HEK293 (cell line): ENCODE measurements at regions not wholly inside any gene's neighbourhood (a gene's known extent, or its start where the extent isn't known, plus 50 kb on each side); places are given as distances from the start of the nearest gene placed in this dataset.

ENCODE experiments used
- CTCF ChIA-PET: fragments of 350-600 bp; formaldehyde crosslinking; extraction: SDS; loops from one replicate; lab custom pipeline; 2021; ENCODE audit warnings: antibody characterized with exemption; lab: Yijun Ruan, JAX
- POLR2A ChIA-PET: fragments of 300-600 bp; formaldehyde crosslinking; extraction: SDS; loops from one replicate; lab custom pipeline; 2020; ENCODE audit warnings: antibody characterized with exemption, inconsistent platforms; lab: Yijun Ruan, JAX
- H3K27ac ChIP-seq: fragments of 200-500 bp; sonication (Bioruptor generic); 2 replicates; pipeline ENCODE4 v1.5.1; 2014; ENCODE audit warnings: low read depth, low read length, control low read depth, inconsistent platforms; ENCODE audit errors: extremely low read depth
- H3K36me3 ChIP-seq, 2 experiments: fragments of 200-500 bp in 1 of 2; sonication (Bioruptor generic) in 1 of 2; 1 replicate in 1 of 2; 2 replicates in 1 of 2; pipeline ENCODE4 v1.5.1; 2014 to 2017; ENCODE audit warnings: inconsistent platforms in 2 of 2, low read length in 2 of 2; ENCODE audit not compliant: control insufficient read depth in 2 of 2, insufficient read depth in 1 of 2
- H3K4me1 ChIP-seq: fragments of 200-500 bp; sonication (Bioruptor generic); 2 replicates; pipeline ENCODE4 v1.5.1; 2014; ENCODE audit warnings: mild to moderate bottlenecking, low read length, inconsistent platforms; ENCODE audit not compliant: control insufficient read depth, insufficient read depth
- H3K4me3 ChIP-seq: 2 replicates; pipeline ENCODE4 v1.5.1; 2011; ENCODE audit warnings: low read depth, mild to moderate bottlenecking, control low read depth, low read length, moderate library complexity
- H3K9me3 ChIP-seq: fragments of 200-500 bp; sonication (Bioruptor generic); 2 replicates; pipeline ENCODE4 v1.5.1; 2014; ENCODE audit warnings: low read depth, low read length, inconsistent platforms; ENCODE audit not compliant: control insufficient read depth, insufficient read depth
- KLF10 ChIP-seq: fragments of 450-650 bp; IDR thresholded peaks from 2 replicates; pipeline ENCODE4 v1.5.1; 2018; ENCODE audit warnings: missing biosample characterization, mild to moderate bottlenecking, missing genetic modification characterization
- TCF7L2 ChIP-seq: IDR thresholded peaks from 2 replicates; pipeline ENCODE4 v1.6.1; 2011; ENCODE audit warnings: low read depth, mild to moderate bottlenecking, inconsistent platforms, low read length, moderate library complexity, borderline replicate concordance
- ZFP37 ChIP-seq: fragments of 450-650 bp; formaldehyde crosslinking; IDR thresholded peaks from 2 replicates; pipeline ENCODE4 v1.5.1; 2016; ENCODE audit warnings: missing biosample characterization, missing genetic modification characterization
- ZNF112 ChIP-seq: fragments of 450-650 bp; formaldehyde crosslinking; IDR thresholded peaks from 2 replicates; pipeline ENCODE4 v1.5.0; 2017; ENCODE audit warnings: missing biosample characterization, missing genetic modification characterization
- ZNF169 ChIP-seq: fragments of 450-650 bp; formaldehyde crosslinking; IDR thresholded peaks from 2 replicates; pipeline ENCODE4 v1.5.1; 2016; ENCODE audit warnings: missing biosample characterization, missing genetic modification characterization
- ZNF214 ChIP-seq: fragments of 450-650 bp; formaldehyde crosslinking; IDR thresholded peaks from 2 replicates; pipeline ENCODE4 v1.5.1; 2017; ENCODE audit warnings: missing biosample characterization, mild to moderate bottlenecking, missing genetic modification characterization, borderline replicate concordance
- ZNF266 ChIP-seq: fragments of 450-650 bp; formaldehyde crosslinking; IDR thresholded peaks from 2 replicates; pipeline ENCODE4 v1.5.1; 2016; ENCODE audit warnings: missing biosample characterization, missing genetic modification characterization, low read depth
- ZNF274 ChIP-seq, 2 experiments: fragments of 200-500 bp in 1 of 2; fragments of 450-650 bp in 1 of 2; sonication (Bioruptor generic) in 1 of 2; formaldehyde crosslinking in 1 of 2; IDR thresholded peaks; 2 replicates each; pipeline versions ENCODE4 v1.5.1 to v1.6.1; 2014 to 2016; ENCODE audit warnings: borderline replicate concordance in 1 of 2, inconsistent platforms in 1 of 2, low read length in 1 of 2, missing biosample characterization in 1 of 2, missing genetic modification characterization in 1 of 2
- ZNF311 ChIP-seq: fragments of 450-650 bp; formaldehyde crosslinking; IDR thresholded peaks from 2 replicates; pipeline ENCODE4 v1.5.1; 2017; ENCODE audit warnings: missing biosample characterization, missing genetic modification characterization, borderline replicate concordance
- ZNF335 ChIP-seq: fragments of 450-650 bp; formaldehyde crosslinking; conservative IDR thresholded peaks from 2 replicates; pipeline ENCODE4 v1.5.1; 2016; ENCODE audit warnings: missing biosample characterization, missing genetic modification characterization
- ZNF350 ChIP-seq: fragments of 450-650 bp; formaldehyde crosslinking; IDR thresholded peaks from 2 replicates; pipeline ENCODE4 v1.5.0; 2017; ENCODE audit warnings: missing biosample characterization, mild to moderate bottlenecking, missing genetic modification characterization
- ZNF501 ChIP-seq: fragments of 450-650 bp; formaldehyde crosslinking; IDR thresholded peaks from 2 replicates; pipeline ENCODE4 v1.5.1; 2016; ENCODE audit warnings: missing biosample characterization, missing genetic modification characterization
- ZNF544 ChIP-seq: fragments of 450-650 bp; formaldehyde crosslinking; IDR thresholded peaks from 2 replicates; pipeline ENCODE4 v1.5.0; 2017; ENCODE audit warnings: missing biosample characterization, missing genetic modification characterization
- ZNF561 ChIP-seq: fragments of 450-650 bp; IDR thresholded peaks from 2 replicates; pipeline ENCODE4 v1.5.1; 2018; ENCODE audit warnings: missing biosample characterization, missing genetic modification characterization, borderline replicate concordance
- TF ChIP-seq, protein P1 (sequence below): fragments of 450-650 bp; formaldehyde crosslinking; IDR thresholded peaks from 2 replicates; pipeline ENCODE4 v1.5.1; 2016; ENCODE audit warnings: missing biosample characterization, missing genetic modification characterization, low read depth
- TF ChIP-seq, protein P2 (sequence below): fragments of 450-650 bp; formaldehyde crosslinking; optimal IDR thresholded peaks from 2 replicates; pipeline ENCODE3; 2016; ENCODE audit warnings: missing biosample characterization, mild to moderate bottlenecking, missing genetic modification characterization
- TF ChIP-seq, protein P3 (sequence below): fragments of 450-650 bp; formaldehyde crosslinking; conservative IDR thresholded peaks from 2 replicates; pipeline ENCODE4 v1.5.1; 2016; ENCODE audit warnings: low read depth, missing biosample characterization, missing genetic modification characterization
- TF ChIP-seq, protein P4 (sequence below): fragments of 450-650 bp; formaldehyde crosslinking; IDR thresholded peaks from 2 replicates; pipeline ENCODE4 v1.5.1; 2016; ENCODE audit warnings: missing biosample characterization, missing genetic modification characterization, borderline replicate concordance

DNA sequence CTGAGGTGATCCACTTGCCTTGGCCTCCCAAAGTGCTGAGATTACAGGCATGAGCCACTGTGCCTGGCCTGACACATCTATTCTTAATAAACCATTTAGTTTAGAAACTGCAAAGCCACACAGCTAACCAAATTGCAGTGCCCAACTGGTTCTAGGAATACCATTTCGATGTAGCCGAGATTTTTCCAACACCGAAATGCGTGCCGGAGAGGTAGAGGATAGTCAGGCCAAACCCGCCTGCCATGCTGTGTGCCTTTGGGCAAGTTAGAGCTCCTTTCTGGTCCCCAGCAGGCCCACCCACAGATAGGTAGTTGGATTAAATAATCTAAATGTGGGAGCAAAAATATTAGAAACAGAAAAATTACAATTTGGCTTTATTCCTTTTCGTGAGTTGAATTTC is 254.4 kb downstream of the FOXD2 start:
- Histone ChIP-seq H3K4me3 (no peak overlapping the region), H3K9me3 (no peaks in the 10 kb centered on the region), H3K36me3 (no peaks in the 10 kb centered on the region), H3K27ac (no peak overlapping the region), H3K4me1 (peaks cover 11% of the 10 kb centered on the region)
- TF ChIP-seq, protein P1, sequence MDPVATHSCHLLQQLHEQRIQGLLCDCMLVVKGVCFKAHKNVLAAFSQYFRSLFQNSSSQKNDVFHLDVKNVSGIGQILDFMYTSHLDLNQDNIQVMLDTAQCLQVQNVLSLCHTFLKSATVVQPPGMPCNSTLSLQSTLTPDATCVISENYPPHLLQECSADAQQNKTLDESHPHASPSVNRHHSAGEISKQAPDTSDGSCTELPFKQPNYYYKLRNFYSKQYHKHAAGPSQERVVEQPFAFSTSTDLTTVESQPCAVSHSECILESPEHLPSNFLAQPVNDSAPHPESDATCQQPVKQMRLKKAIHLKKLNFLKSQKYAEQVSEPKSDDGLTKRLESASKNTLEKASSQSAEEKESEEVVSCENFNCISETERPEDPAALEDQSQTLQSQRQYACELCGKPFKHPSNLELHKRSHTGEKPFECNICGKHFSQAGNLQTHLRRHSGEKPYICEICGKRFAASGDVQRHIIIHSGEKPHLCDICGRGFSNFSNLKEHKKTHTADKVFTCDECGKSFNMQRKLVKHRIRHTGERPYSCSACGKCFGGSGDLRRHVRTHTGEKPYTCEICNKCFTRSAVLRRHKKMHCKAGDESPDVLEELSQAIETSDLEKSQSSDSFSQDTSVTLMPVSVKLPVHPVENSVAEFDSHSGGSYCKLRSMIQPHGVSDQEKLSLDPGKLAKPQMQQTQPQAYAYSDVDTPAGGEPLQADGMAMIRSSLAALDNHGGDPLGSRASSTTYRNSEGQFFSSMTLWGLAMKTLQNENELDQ (tag by site-specific recombination), result no peak
- TF ChIP-seq TCF7L2, result no peak
- TF ChIP-seq ZFP37 (tag by site-specific recombination), result no peak
- no peak for TF ChIP-seq ZNF274 (IDR thresholded peaks at IDR 0.05; ENCODE audit: low read length)
- TF ChIP-seq ZNF274 (tag by site-specific recombination; IDR thresholded peaks at IDR 0.05; ENCODE audit: borderline replicate concordance), result no peak
- no peak for TF ChIP-seq ZNF350 (tag by site-specific recombination)
- no peak for TF ChIP-seq ZNF266 (tag by site-specific recombination)
- no peak for TF ChIP-seq ZNF311 (tag by site-specific recombination)
- no peak for TF ChIP-seq ZNF544 (tag by site-specific recombination)
- no peak for TF ChIP-seq ZNF501 (tag by site-specific recombination)
- TF ChIP-seq, protein P2, sequence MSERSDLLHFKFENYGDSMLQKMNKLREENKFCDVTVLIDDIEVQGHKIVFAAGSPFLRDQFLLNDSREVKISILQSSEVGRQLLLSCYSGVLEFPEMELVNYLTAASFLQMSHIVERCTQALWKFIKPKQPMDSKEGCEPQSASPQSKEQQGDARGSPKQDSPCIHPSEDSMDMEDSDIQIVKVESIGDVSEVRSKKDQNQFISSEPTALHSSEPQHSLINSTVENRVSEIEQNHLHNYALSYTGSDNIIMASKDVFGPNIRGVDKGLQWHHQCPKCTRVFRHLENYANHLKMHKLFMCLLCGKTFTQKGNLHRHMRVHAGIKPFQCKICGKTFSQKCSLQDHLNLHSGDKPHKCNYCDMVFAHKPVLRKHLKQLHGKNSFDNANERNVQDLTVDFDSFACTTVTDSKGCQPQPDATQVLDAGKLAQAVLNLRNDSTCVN, result no peak
- no peak for TF ChIP-seq KLF10 (tag by site-specific recombination)
- TF ChIP-seq, protein P3, sequence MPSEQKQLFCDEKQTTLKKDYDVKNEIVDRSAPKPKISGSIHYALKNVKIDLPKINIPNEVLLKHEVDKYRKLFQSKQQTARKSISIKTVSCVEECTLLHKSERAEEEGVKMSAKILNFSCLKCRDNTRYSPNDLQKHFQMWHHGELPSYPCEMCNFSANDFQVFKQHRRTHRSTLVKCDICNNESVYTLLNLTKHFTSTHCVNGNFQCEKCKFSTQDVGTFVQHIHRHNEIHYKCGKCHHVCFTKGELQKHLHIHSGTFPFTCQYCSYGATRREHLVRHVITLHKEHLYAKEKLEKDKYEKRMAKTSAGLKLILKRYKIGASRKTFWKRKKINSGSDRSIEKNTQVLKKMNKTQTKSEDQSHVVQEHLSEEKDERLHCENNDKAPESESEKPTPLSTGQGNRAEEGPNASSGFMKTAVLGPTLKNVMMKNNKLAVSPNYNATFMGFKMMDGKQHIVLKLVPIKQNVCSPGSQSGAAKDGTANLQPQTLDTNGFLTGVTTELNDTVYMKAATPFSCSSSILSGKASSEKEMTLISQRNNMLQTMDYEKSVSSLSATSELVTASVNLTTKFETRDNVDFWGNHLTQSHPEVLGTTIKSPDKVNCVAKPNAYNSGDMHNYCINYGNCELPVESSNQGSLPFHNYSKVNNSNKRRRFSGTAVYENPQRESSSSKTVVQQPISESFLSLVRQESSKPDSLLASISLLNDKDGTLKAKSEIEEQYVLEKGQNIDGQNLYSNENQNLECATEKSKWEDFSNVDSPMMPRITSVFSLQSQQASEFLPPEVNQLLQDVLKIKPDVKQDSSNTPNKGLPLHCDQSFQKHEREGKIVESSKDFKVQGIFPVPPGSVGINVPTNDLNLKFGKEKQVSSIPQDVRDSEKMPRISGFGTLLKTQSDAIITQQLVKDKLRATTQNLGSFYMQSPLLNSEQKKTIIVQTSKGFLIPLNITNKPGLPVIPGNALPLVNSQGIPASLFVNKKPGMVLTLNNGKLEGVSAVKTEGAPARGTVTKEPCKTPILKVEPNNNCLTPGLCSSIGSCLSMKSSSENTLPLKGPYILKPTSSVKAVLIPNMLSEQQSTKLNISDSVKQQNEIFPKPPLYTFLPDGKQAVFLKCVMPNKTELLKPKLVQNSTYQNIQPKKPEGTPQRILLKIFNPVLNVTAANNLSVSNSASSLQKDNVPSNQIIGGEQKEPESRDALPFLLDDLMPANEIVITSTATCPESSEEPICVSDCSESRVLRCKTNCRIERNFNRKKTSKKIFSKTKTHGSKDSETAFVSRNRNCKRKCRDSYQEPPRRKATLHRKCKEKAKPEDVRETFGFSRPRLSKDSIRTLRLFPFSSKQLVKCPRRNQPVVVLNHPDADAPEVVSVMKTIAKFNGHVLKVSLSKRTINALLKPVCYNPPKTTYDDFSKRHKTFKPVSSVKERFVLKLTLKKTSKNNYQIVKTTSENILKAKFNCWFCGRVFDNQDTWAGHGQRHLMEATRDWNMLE, result no peak
- no peak for TF ChIP-seq ZNF112 (tag by site-specific recombination)
- CTCF ChIA-PET, result no interaction called here
- POLR2A ChIA-PET, result no interaction called here

DNA sequence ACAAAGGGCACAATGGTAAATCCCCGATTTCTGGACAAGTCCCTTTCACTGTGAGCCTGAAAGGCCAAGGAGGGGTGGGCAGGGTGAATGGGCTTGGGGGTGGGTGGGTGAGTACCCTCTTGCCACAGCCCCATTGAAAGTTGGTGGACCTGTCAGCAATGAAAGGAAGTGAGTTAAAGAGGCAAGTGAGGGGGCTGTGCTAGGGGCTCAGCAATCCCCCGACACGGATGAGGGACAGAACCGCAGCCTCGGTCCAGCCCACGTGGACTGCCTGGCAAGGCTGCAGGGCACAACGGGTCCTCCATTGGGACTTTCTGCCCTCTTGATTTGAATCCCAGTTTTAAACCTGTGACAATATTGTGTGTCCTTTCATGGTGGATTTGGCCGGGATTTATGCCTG is 255.3 kb downstream of the FOXD2 start:
- Histone ChIP-seq H3K36me3 (no peaks in the 10 kb centered on the region), H3K27ac (no peak overlapping the region), H3K9me3 (no peaks in the 10 kb centered on the region), H3K4me1 (peaks cover 7% of the 10 kb centered on the region), H3K4me3 (no peak overlapping the region)
- CTCF ChIA-PET, result no interaction called here
- POLR2A ChIA-PET, result interaction anchor here (0.9 kb wide), 1 partner anchor 15 kb away, joined by 5 read pairs; no protein-coding TSS in a partner anchor
- TF ChIP-seq ZNF169, result no peak
- no peak for TF ChIP-seq ZNF214 (tag by site-specific recombination)
- TF ChIP-seq ZNF561 (tag by site-specific recombination), result no peak
- TF ChIP-seq, protein P4, sequence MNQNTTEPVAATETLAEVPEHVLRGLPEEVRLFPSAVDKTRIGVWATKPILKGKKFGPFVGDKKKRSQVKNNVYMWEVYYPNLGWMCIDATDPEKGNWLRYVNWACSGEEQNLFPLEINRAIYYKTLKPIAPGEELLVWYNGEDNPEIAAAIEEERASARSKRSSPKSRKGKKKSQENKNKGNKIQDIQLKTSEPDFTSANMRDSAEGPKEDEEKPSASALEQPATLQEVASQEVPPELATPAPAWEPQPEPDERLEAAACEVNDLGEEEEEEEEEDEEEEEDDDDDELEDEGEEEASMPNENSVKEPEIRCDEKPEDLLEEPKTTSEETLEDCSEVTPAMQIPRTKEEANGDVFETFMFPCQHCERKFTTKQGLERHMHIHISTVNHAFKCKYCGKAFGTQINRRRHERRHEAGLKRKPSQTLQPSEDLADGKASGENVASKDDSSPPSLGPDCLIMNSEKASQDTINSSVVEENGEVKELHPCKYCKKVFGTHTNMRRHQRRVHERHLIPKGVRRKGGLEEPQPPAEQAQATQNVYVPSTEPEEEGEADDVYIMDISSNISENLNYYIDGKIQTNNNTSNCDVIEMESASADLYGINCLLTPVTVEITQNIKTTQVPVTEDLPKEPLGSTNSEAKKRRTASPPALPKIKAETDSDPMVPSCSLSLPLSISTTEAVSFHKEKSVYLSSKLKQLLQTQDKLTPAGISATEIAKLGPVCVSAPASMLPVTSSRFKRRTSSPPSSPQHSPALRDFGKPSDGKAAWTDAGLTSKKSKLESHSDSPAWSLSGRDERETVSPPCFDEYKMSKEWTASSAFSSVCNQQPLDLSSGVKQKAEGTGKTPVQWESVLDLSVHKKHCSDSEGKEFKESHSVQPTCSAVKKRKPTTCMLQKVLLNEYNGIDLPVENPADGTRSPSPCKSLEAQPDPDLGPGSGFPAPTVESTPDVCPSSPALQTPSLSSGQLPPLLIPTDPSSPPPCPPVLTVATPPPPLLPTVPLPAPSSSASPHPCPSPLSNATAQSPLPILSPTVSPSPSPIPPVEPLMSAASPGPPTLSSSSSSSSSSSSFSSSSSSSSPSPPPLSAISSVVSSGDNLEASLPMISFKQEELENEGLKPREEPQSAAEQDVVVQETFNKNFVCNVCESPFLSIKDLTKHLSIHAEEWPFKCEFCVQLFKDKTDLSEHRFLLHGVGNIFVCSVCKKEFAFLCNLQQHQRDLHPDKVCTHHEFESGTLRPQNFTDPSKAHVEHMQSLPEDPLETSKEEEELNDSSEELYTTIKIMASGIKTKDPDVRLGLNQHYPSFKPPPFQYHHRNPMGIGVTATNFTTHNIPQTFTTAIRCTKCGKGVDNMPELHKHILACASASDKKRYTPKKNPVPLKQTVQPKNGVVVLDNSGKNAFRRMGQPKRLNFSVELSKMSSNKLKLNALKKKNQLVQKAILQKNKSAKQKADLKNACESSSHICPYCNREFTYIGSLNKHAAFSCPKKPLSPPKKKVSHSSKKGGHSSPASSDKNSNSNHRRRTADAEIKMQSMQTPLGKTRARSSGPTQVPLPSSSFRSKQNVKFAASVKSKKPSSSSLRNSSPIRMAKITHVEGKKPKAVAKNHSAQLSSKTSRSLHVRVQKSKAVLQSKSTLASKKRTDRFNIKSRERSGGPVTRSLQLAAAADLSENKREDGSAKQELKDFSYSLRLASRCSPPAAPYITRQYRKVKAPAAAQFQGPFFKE (tag by site-specific recombination), result no peak
- TF ChIP-seq ZNF335 (tag by site-specific recombination), result no peak
